ENCODE measurements at regions not wholly inside any gene's neighbourhood (a gene's known extent, or its start where the extent isn't known, plus 50 kb on each side); places are given as distances from the start of the nearest gene placed in this dataset.

DNA sequence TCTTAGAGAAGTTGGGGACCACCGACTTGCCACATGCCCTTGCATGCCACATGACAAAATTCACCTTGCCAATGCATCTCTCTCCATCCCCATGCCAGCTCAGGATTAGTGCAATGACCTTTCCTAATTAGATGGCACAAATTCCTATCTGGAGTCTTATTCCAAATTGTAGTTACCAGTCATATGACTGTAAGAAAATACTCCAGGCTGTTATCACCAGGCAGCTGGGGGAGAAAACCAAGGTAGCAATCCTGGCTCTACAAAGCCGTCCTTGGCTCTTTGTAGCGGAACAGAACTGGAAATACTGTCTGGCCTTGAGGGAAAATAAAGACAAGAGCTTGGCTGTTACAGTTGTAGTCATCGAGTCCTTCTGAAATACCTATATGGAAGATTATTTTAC, 208.5 kb upstream of the DIO2 start:
- TF ChIP-seq POLR2A (IDR thresholded peaks at IDR 0.05) (no peak), POLR2AphosphoS5 (IDR thresholded peaks at IDR 0.05) (no peak)
- TF ChIP-seq, protein P1, sequence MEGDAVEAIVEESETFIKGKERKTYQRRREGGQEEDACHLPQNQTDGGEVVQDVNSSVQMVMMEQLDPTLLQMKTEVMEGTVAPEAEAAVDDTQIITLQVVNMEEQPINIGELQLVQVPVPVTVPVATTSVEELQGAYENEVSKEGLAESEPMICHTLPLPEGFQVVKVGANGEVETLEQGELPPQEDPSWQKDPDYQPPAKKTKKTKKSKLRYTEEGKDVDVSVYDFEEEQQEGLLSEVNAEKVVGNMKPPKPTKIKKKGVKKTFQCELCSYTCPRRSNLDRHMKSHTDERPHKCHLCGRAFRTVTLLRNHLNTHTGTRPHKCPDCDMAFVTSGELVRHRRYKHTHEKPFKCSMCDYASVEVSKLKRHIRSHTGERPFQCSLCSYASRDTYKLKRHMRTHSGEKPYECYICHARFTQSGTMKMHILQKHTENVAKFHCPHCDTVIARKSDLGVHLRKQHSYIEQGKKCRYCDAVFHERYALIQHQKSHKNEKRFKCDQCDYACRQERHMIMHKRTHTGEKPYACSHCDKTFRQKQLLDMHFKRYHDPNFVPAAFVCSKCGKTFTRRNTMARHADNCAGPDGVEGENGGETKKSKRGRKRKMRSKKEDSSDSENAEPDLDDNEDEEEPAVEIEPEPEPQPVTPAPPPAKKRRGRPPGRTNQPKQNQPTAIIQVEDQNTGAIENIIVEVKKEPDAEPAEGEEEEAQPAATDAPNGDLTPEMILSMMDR (IDR thresholded peaks at IDR 0.05), result no peak
